H1 (cell line): ENCODE measurements at regions not wholly inside any gene's neighbourhood (a gene's known extent, or its start where the extent isn't known, plus 50 kb on each side); places are given as distances from the start of the nearest gene placed in this dataset.

ENCODE experiments used
- CTCF ChIA-PET: fragments of 300-600 bp; sonication (Branson Sonifier 250); formaldehyde crosslinking; loops from one replicate; lab custom pipeline; 2021; ENCODE audit not compliant: partially characterized antibody; lab: Charles Lee
- POLR2A ChIA-PET: fragments of 300-600 bp; sonication (Branson Sonifier 250); formaldehyde crosslinking; loops from one replicate; lab custom pipeline; 2021; ENCODE audit warnings: inconsistent platforms; ENCODE audit not compliant: partially characterized antibody; lab: Charles Lee
- DNase-seq, 2 experiments: peaks; one replicate each; pipeline versions ENCODE4 v3.0.0 to v3.0.0-alpha.2; 2010 to 2022; ENCODE audit warnings: low spot score in 2 of 2, low read depth in 1 of 2, mixed read lengths in 1 of 2
- FAIRE-seq: peaks from 2 replicates; lab custom pipeline; 2011; peaks lifted over from hg19 to GRCh38; lab: Jason Lieb, UNC
- H2AFZ ChIP-seq: 2 replicates; pipeline ENCODE4 v1.8.1; 2012; ENCODE audit warnings: low read length, inconsistent platforms
- H2AK5ac ChIP-seq: 2 replicates; pipeline ENCODE4 v1.6.1; 2013; ENCODE audit warnings: low read depth, low read length
- H2BK120ac ChIP-seq: replicated peaks from 2 replicates; pipeline ENCODE3; 2013; ENCODE audit warnings: low read depth, low read length, inconsistent platforms
- H2BK12ac ChIP-seq: 2 replicates; pipeline ENCODE4 v1.6.1; 2013; ENCODE audit warnings: low read depth, low read length
- H2BK15ac ChIP-seq: 2 replicates; pipeline ENCODE4 v1.6.1; 2013; ENCODE audit warnings: low read length
- H2BK20ac ChIP-seq: 2 replicates; pipeline ENCODE4 v1.6.1; 2013; ENCODE audit warnings: low read length
- H2BK5ac ChIP-seq: 2 replicates; pipeline ENCODE4 v1.6.1; 2013; ENCODE audit warnings: low read depth, low read length
- H3K14ac ChIP-seq: 2 replicates; pipeline ENCODE4 v1.6.1; 2013; ENCODE audit warnings: inconsistent platforms; ENCODE audit not compliant: insufficient read length
- H3K18ac ChIP-seq: 2 replicates; pipeline ENCODE4 v1.6.1; 2013; ENCODE audit warnings: low read length; ENCODE audit errors: extremely low read depth
- H3K23ac ChIP-seq: 2 replicates; pipeline ENCODE4 v1.6.1; 2013; ENCODE audit warnings: inconsistent platforms; ENCODE audit not compliant: insufficient read length
- H3K23me2 ChIP-seq: 2 replicates; pipeline ENCODE4 v1.6.1; 2013; ENCODE audit warnings: low read depth, low read length
- H3K27ac ChIP-seq: 2 replicates; pipeline ENCODE4 v1.6.1; 2011; ENCODE audit warnings: low read depth, low read length, inconsistent platforms
- H3K27me3 ChIP-seq, 4 experiments: replicated peaks in 1 of 4; 1 replicate in 1 of 4; 2 replicates in 3 of 4; pipeline versions ENCODE4 v1.6.1 to v1.8.1; 2011 to 2013; ENCODE audit warnings: low read length in 3 of 4, mild to moderate bottlenecking in 3 of 4, inconsistent platforms in 2 of 4, mixed read lengths in 2 of 4, moderate library complexity in 1 of 4; ENCODE audit not compliant: control insufficient read depth in 3 of 4, insufficient read depth in 3 of 4; ENCODE audit errors: extremely low read depth in 1 of 4
- H3K36me3 ChIP-seq, 4 experiments: 2 replicates each; pipeline versions ENCODE4 v1.6.1 to v1.8.1; 2011 to 2013; ENCODE audit warnings: mild to moderate bottlenecking in 4 of 4, low read length in 3 of 4, moderate library complexity in 2 of 4, control low read depth in 1 of 4, inconsistent platforms in 1 of 4; ENCODE audit not compliant: insufficient read depth in 4 of 4, control insufficient read depth in 2 of 4
- H3K4ac ChIP-seq: replicated peaks from 2 replicates; pipeline ENCODE3; 2013; ENCODE audit warnings: low read length, low read depth, mixed read lengths, inconsistent platforms; ENCODE audit not compliant: insufficient read length
- H3K4me1 ChIP-seq, 4 experiments: replicated peaks in 1 of 4; 1 replicate in 1 of 4; 2 replicates in 3 of 4; pipeline versions ENCODE4 v1.6.1 to v1.8.1; 2011 to 2013; ENCODE audit warnings: low read length in 3 of 4, inconsistent platforms in 2 of 4, mixed read lengths in 1 of 4; ENCODE audit not compliant: insufficient read depth in 4 of 4, control insufficient read depth in 3 of 4
- H3K4me2 ChIP-seq, 2 experiments: 2 replicates each; pipeline versions ENCODE4 v1.6.1 to v1.8.1; 2011 to 2013; ENCODE audit warnings: low read depth in 2 of 2, low read length in 2 of 2, control low read depth in 1 of 2, inconsistent platforms in 1 of 2, mild to moderate bottlenecking in 1 of 2; ENCODE audit not compliant: insufficient read depth in 1 of 2
- H3K4me3 ChIP-seq, 4 experiments: fragments of 200-600, 300-600 bp in 1 of 4; sonication (generic), shearing (Covaris generic), sonication (Bioruptor Twin) in 1 of 4; 2 replicates each; pipeline versions ENCODE4 v1.5.1 to v1.8.1; 2011 to 2016; ENCODE audit warnings: low read length in 4 of 4, low read depth in 3 of 4, control low read depth in 2 of 4, inconsistent platforms in 2 of 4, mild to moderate bottlenecking in 2 of 4, mixed read lengths in 1 of 4, moderate library complexity in 1 of 4; ENCODE audit not compliant: insufficient read depth in 2 of 4; ENCODE audit errors: extremely low read depth in 1 of 4
- H3K56ac ChIP-seq: replicated peaks from 2 replicates; pipeline ENCODE3; 2013; ENCODE audit warnings: low read depth, mild to moderate bottlenecking, mixed read lengths, low read length, inconsistent platforms; ENCODE audit not compliant: insufficient read length
- H3K79me1 ChIP-seq: 2 replicates; pipeline ENCODE4 v1.6.1; 2013; ENCODE audit warnings: low read depth, low read length, control low read depth
- H3K79me2 ChIP-seq, 2 experiments: 2 replicates each; pipeline versions ENCODE4 v1.6.1 to v1.8.1; 2012 to 2013; ENCODE audit warnings: low read length in 2 of 2, mild to moderate bottlenecking in 2 of 2, inconsistent platforms in 1 of 2; ENCODE audit not compliant: insufficient read depth in 2 of 2, control insufficient read depth in 1 of 2
- H3K9ac ChIP-seq, 4 experiments: replicated peaks in 1 of 4; 1 replicate in 1 of 4; 2 replicates in 3 of 4; pipeline versions ENCODE4 v1.6.1 to v1.8.1; 2011 to 2013; ENCODE audit warnings: low read depth in 3 of 4, low read length in 3 of 4, control low read depth in 2 of 4, mild to moderate bottlenecking in 2 of 4, moderate library complexity in 2 of 4, inconsistent platforms in 1 of 4; ENCODE audit errors: extremely low read depth in 1 of 4
- H3K9me3 ChIP-seq, 2 experiments: 2 replicates each; pipeline versions ENCODE4 v1.6.1 to v1.8.1; 2012 to 2013; ENCODE audit warnings: mild to moderate bottlenecking in 2 of 2, moderate library complexity in 2 of 2, control low read depth in 1 of 2, inconsistent platforms in 1 of 2, low read depth in 1 of 2, low read length in 1 of 2, mixed read lengths in 1 of 2; ENCODE audit not compliant: insufficient read depth in 2 of 2
- H4K20me1 ChIP-seq, 2 experiments: replicated peaks in 1 of 2; 2 replicates each; pipeline versions ENCODE3 to v1.8.1; 2011 to 2013; ENCODE audit warnings: inconsistent platforms in 2 of 2, low read length in 2 of 2, mild to moderate bottlenecking in 1 of 2; ENCODE audit not compliant: insufficient read depth in 2 of 2, control insufficient read depth in 1 of 2
- H4K5ac ChIP-seq: 2 replicates; pipeline ENCODE4 v1.6.1; 2013; ENCODE audit warnings: low read length, low read depth, mixed read lengths, inconsistent platforms; ENCODE audit not compliant: insufficient read length
- H4K8ac ChIP-seq: 2 replicates; pipeline ENCODE4 v1.8.0; 2013; ENCODE audit warnings: mild to moderate bottlenecking, moderate library complexity, low read length, inconsistent platforms; ENCODE audit not compliant: insufficient read depth; ENCODE audit errors: extremely low read depth
- H4K91ac ChIP-seq: replicated peaks from 2 replicates; pipeline ENCODE3; 2013; ENCODE audit warnings: low read length, mixed read lengths, inconsistent platforms; ENCODE audit not compliant: insufficient read length
- SAP30 ChIP-seq: fragments of 300-600 bp; sonication (generic); IDR thresholded peaks from 2 replicates; pipeline ENCODE4 v1.7.1; 2012; ENCODE audit warnings: low read length, moderate library complexity, mild to moderate bottlenecking, inconsistent platforms; ENCODE audit not compliant: insufficient read depth, insufficient replicate concordance
- SIRT6 ChIP-seq: IDR thresholded peaks from one replicate; pipeline ENCODE4 v1.7.1; 2012; ENCODE audit warnings: low read length, inconsistent platforms
- WGBS, 2 experiments: shearing (Covaris generic) in 1 of 2; methylation state at CpG; one replicate each; pipeline versions ENCODE4 v1.1.6 to v1.1.7; 2013 to 2015; ENCODE audit warnings: low lambda C conversion rate in 2 of 2, mixed read lengths in 2 of 2, inconsistent platforms in 1 of 2, low coverage in 1 of 2, missing lambda C conversion rate in 1 of 2; ENCODE audit not compliant: insufficient replicate concordance in 2 of 2, insufficient coverage in 1 of 2, insufficient read length in 1 of 2; ENCODE audit errors: extremely low coverage in 1 of 2, missing lambda C conversion rate in 1 of 2; 5-methylcytosine and 5-hydroxymethylcytosine counted together

- Histone ChIP-seq H3K56ac (no peak overlapping the region), H2BK120ac (no peak overlapping the region), H3K4me1 (peaks cover 0 to 4% (median 1%) of the 10 kb centered on the region in 4 experiments; a peak in 3 of 7 replicates), H3K36me3 (no peaks in the 10 kb centered on the region), H2BK5ac (no peak overlapping the region), H2AK5ac (no peak overlapping the region), H3K23me2 (no peaks in the 10 kb centered on the region), H3K18ac (no peak overlapping the region), H2BK15ac (no peak overlapping the region), H3K27me3 (no peaks in the 10 kb centered on the region; a peak in 1 of 7 replicates), H4K91ac (no peak overlapping the region), H2BK20ac (no peak overlapping the region), H2BK12ac (no peak overlapping the region), H3K9me3 (no peaks in the 10 kb centered on the region), H3K27ac (no peak overlapping the region), H4K20me1 (no peaks in the 10 kb centered on the region), H3K23ac (no peak overlapping the region), H3K4me3 (no peak overlapping the region), H3K79me2 (no peaks in the 10 kb centered on the region), H2AFZ (0 out of 2 replicates have a peak overlapping the region, but pooled peaks have one; percentile 63), H3K14ac (no peak overlapping the region), H4K5ac (no peak overlapping the region), H4K8ac (no peak overlapping the region), H3K9ac (no peak overlapping the region), H3K4ac (no peak overlapping the region), H3K4me2 (no peak overlapping the region), H3K79me1 (no peaks in the 10 kb centered on the region)
- ChIA-PET POLR2A (interaction anchor here (0.9 kb wide), 1 partner anchor 10 kb away, joined by 3 read pairs; no protein-coding TSS in a partner anchor), CTCF (interaction anchor here (1.2 kb wide), 1 partner anchor 14 kb away, joined by 3 read pairs; no protein-coding TSS in a partner anchor)
- no peak for FAIRE-seq
- DNase-seq = no peak
- 88% methylated on average over 4 of the region's 4 CpGs; no CpG with 5 or more reads in 1 of the 2 experiments for WGBS, 2 experiments
- TF ChIP-seq SAP30 (no peak), SIRT6 (no peak)
These were observed 57.6 kb upstream of the PIK3CG start for GRCh38 chr7:106807474-106807873.
